Stimulated activated naive CD8-positive, alpha-beta T cell treated with anti-CD3 and anti-CD28 coated beads, Interleukin-15, amount 100 ng/mL, for 72 hours (primary cell): ENCODE measurements at regions not wholly inside any gene's neighbourhood (a gene's known extent, or its start where the extent isn't known, plus 50 kb on each side); places are given as distances from the start of the nearest gene placed in this dataset.

ENCODE experiments used
- ATAC-seq: fragments of 150-1000 bp; cut with Tn5 transposase; 2 replicates; pipeline ENCODE4 v1.10.0; 2021; ENCODE audit warnings: mild to moderate bottlenecking, moderate library complexity
- DNase-seq, 2 donors: peaks; one replicate each; pipeline ENCODE4 v3.0.0; 2021 to 2022
- H3K27ac Mint-ChIP-seq, 2 donors: one replicate each; pipeline ENCODE4 v1.8.0; 2022; ENCODE audit warnings: mild to moderate bottlenecking in 2 of 2, mixed read lengths in 2 of 2, moderate library complexity in 2 of 2
- H3K27me3 Mint-ChIP-seq: one replicate; pipeline ENCODE4 v1.8.0; 2022; ENCODE audit warnings: mixed read lengths
- H3K4me1 Mint-ChIP-seq: one replicate; pipeline ENCODE4 v1.8.0; 2022; ENCODE audit warnings: mild to moderate bottlenecking, mixed read lengths
- H3K4me3 Mint-ChIP-seq, 2 donors: one replicate each; pipeline ENCODE4 v1.8.0; 2022; ENCODE audit warnings: mild to moderate bottlenecking in 2 of 2, mixed read lengths in 2 of 2, moderate library complexity in 1 of 2
- H3K9me3 Mint-ChIP-seq, 2 donors: one replicate each; pipeline ENCODE4 v1.8.0; 2022; ENCODE audit warnings: mixed read lengths in 2 of 2

GRCh38 chr2:120984452-120985173 lies 248.9 kb downstream of the GLI2 start:
- no peak overlapping the region for H3K27ac Mint-ChIP-seq
- ATAC-seq (peak; percentile 36), DNase-seq (no peak)
- no peak overlapping the region for H3K4me3 Mint-ChIP-seq
- no peaks in the 10 kb centered on the region for H3K4me1 Mint-ChIP-seq
- H3K9me3 Mint-ChIP-seq = no peaks in the 10 kb centered on the region
- H3K27me3 Mint-ChIP-seq = peaks cover 7% of the 10 kb centered on the region

GRCh38 chr2:120985174-120985996 lies 249.7 kb downstream of the GLI2 start:
- ATAC-seq = no peak
- Mint-ChIP-seq H3K4me3 (no peak overlapping the region), H3K9me3 (no peaks in the 10 kb centered on the region), H3K4me1 (no peaks in the 10 kb centered on the region), H3K27ac (no peak overlapping the region), H3K27me3 (peaks cover 7% of the 10 kb centered on the region)
- DNase-seq = no peak

- H3K27me3 Mint-ChIP-seq = peaks cover 7% of the 10 kb centered on the region
- H3K4me1 Mint-ChIP-seq = no peaks in the 10 kb centered on the region
- H3K27ac Mint-ChIP-seq = no peak overlapping the region
- DNase-seq (no peak), ATAC-seq (no peak)
- H3K4me3 Mint-ChIP-seq = no peak overlapping the region
- no peaks in the 10 kb centered on the region for H3K9me3 Mint-ChIP-seq
Observed at GRCh38 chr2:120985997-120986651, 250.5 kb downstream of the GLI2 start.

GRCh38 chr2:120986898-120987650 lies 251.4 kb downstream of the GLI2 start:
- DNase-seq = no peak
- Mint-ChIP-seq H3K27me3 (peaks cover 7% of the 10 kb centered on the region), H3K9me3 (no peaks in the 10 kb centered on the region), H3K4me1 (no peaks in the 10 kb centered on the region), H3K4me3 (no peak overlapping the region), H3K27ac (no peak overlapping the region)
- no peak for ATAC-seq

GRCh38 chr2:120988051-120988699 lies 252.5 kb downstream of the GLI2 start:
- Mint-ChIP-seq H3K27ac (no peak overlapping the region), H3K4me1 (no peaks in the 10 kb centered on the region), H3K4me3 (no peak overlapping the region), H3K9me3 (no peaks in the 10 kb centered on the region), H3K27me3 (peaks cover 7% of the 10 kb centered on the region)
- DNase-seq (no peak), ATAC-seq (no peak)

- Mint-ChIP-seq H3K4me1 (no peaks in the 10 kb centered on the region), H3K4me3 (no peak overlapping the region), H3K9me3 (no peaks in the 10 kb centered on the region), H3K27ac (no peak overlapping the region), H3K27me3 (peaks cover 7% of the 10 kb centered on the region)
- ATAC-seq = peak; percentile 44
- no peak for DNase-seq
Observed at GRCh38 chr2:120988700-120989511, 253.2 kb downstream of the GLI2 start.

GRCh38 chr2:120989512-120990441 lies 254.1 kb downstream of the GLI2 start:
- peak in 1 of 2 donors; percentile 7 for DNase-seq
- Mint-ChIP-seq H3K27me3 (peaks cover 6% of the 10 kb centered on the region), H3K4me3 (no peak overlapping the region), H3K4me1 (no peaks in the 10 kb centered on the region), H3K9me3 (no peaks in the 10 kb centered on the region), H3K27ac (no peak overlapping the region)
- ATAC-seq = no peak

GRCh38 chr2:120990451-120990871 lies 254.8 kb downstream of the GLI2 start:
- Mint-ChIP-seq H3K4me1 (no peaks in the 10 kb centered on the region), H3K9me3 (no peaks in the 10 kb centered on the region), H3K27ac (no peak overlapping the region), H3K4me3 (no peak overlapping the region), H3K27me3 (no peaks in the 10 kb centered on the region)
- DNase-seq = peak in 1 of 2 donors; percentile 2
- no peak for ATAC-seq

- DNase-seq (peak in 1 of 2 donors; percentile 2), ATAC-seq (no peak)
- no peak overlapping the region for H3K4me3 Mint-ChIP-seq
- no peaks in the 10 kb centered on the region for H3K9me3 Mint-ChIP-seq
- no peaks in the 10 kb centered on the region for H3K27me3 Mint-ChIP-seq
- no peaks in the 10 kb centered on the region for H3K4me1 Mint-ChIP-seq
- H3K27ac Mint-ChIP-seq = no peak overlapping the region
Observed at GRCh38 chr2:120991441-120991840, 255.8 kb downstream of the GLI2 start.

GRCh38 chr2:120992791-120993555 lies 257.3 kb downstream of the GLI2 start:
- Mint-ChIP-seq H3K27ac (no peak overlapping the region), H3K4me1 (no peaks in the 10 kb centered on the region), H3K4me3 (no peak overlapping the region), H3K27me3 (no peaks in the 10 kb centered on the region), H3K9me3 (no peaks in the 10 kb centered on the region)
- DNase-seq = no peak
- no peak for ATAC-seq

- H3K4me3 Mint-ChIP-seq = no peak overlapping the region
- ATAC-seq (no peak), DNase-seq (no peak)
- no peaks in the 10 kb centered on the region for H3K27me3 Mint-ChIP-seq
- no peaks in the 10 kb centered on the region for H3K4me1 Mint-ChIP-seq
- no peak overlapping the region for H3K27ac Mint-ChIP-seq
- H3K9me3 Mint-ChIP-seq = no peaks in the 10 kb centered on the region
Observed at GRCh38 chr2:120993661-120994060, 258.0 kb downstream of the GLI2 start.

GRCh38 chr2:120994301-120994995 lies 258.8 kb downstream of the GLI2 start:
- no peak for ATAC-seq
- Mint-ChIP-seq H3K27me3 (no peaks in the 10 kb centered on the region), H3K27ac (no peak overlapping the region), H3K9me3 (no peaks in the 10 kb centered on the region), H3K4me1 (no peaks in the 10 kb centered on the region), H3K4me3 (no peak overlapping the region)
- DNase-seq = no peak
